Muscle of leg (tissue), 3 donors: ENCODE measurements at regions not wholly inside any gene's neighbourhood (a gene's known extent, or its start where the extent isn't known, plus 50 kb on each side); places are given as distances from the start of the nearest gene placed in this dataset.
A peak's percentile ranks its signal among the peaks of the same experiment; 100 is the strongest.
"Not testable (repeated sequence)": the region's sequence is repeated elsewhere in the genome, so short reads cannot be mapped to it uniquely, and the experiment has no call there.

ENCODE experiments used
- DNase-seq: peaks from one replicate; pipeline ENCODE4 v3.0.0; 2013
- H3K27ac ChIP-seq: one replicate; pipeline ENCODE4 v1.5.1; 2013; ENCODE audit warnings: mild to moderate bottlenecking, low read length, control low read depth
- H3K27me3 ChIP-seq: one replicate; pipeline ENCODE4 v1.6.1; 2013; ENCODE audit warnings: low read length; ENCODE audit not compliant: control insufficient read depth, insufficient read depth
- H3K36me3 ChIP-seq: one replicate; pipeline ENCODE4 v1.6.1; 2013; ENCODE audit warnings: low read length; ENCODE audit not compliant: control insufficient read depth, insufficient read depth
- H3K4me1 ChIP-seq: one replicate; pipeline ENCODE4 v1.6.1; 2013; ENCODE audit warnings: low read length; ENCODE audit not compliant: control insufficient read depth, insufficient read depth
- H3K4me3 ChIP-seq: one replicate; pipeline ENCODE4 v1.5.1; 2013; ENCODE audit warnings: low read length, control low read depth
- H3K9me3 ChIP-seq: replicated peaks from 2 replicates; pipeline ENCODE4 v1.6.1; 2013; ENCODE audit warnings: low read depth, low read length; ENCODE audit not compliant: control insufficient read depth
- WGBS: methylation state at CpG from one replicate; pipeline ENCODE4 v1.1.5; 2013; ENCODE audit warnings: missing lambda C conversion rate; ENCODE audit not compliant: insufficient coverage; 5-methylcytosine and 5-hydroxymethylcytosine counted together

DNA sequence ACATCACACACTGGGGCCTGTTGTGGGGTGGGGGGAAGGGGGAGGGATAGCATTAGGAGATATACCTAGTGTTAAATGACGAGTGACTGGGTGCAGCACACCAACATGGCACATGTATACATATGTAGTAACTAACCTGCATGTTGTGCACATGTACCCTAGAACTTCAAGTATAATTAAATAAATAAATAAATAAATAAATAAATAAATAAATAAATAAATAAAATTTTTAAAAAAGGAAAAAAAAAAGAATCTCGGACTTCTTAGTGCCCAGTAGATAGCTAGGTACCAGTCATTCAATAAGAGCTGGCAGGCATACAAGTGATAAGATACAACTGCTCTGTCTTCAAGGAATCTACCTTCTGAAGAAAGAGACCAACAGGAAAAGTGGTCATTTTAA lies 287.6 kb upstream of the PPARGC1A start:
- not testable (repeated sequence) for H3K27ac ChIP-seq, H3K27me3 ChIP-seq, H3K9me3 ChIP-seq, H3K4me3 ChIP-seq, H3K36me3 ChIP-seq, H3K4me1 ChIP-seq, DNase-seq
- WGBS, result no CpG with 5 or more reads among the region's 2 CpGs

DNA sequence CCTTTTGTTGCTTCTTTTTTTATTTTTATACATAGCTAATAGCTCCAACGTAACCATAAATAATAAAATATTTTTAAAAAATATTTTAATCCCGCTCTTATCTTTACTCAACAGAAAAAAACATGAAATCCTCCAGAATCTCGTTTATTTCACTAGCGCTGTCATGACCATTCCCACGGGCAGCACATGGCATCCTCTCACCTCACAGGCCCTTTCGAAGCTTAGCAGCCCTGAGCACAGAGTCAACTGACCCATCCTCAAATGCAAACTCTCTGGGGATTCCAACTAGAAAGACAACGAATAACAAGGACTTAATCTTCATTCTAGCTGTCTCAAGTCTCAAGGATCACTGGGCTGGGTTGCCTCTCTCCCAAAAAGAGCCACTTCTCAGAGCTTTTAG lies 285.9 kb upstream of the PPARGC1A start:
- peaks cover 2% of the 10 kb centered on the region for H3K4me1 ChIP-seq
- H3K36me3 ChIP-seq, result no peaks in the 10 kb centered on the region
- H3K4me3 ChIP-seq, result no peak overlapping the region
- DNase-seq, result no peak
- no peak overlapping the region for H3K27ac ChIP-seq
- no peaks in the 10 kb centered on the region for H3K9me3 ChIP-seq
- 94% methylated on average over 5 of the region's 7 CpGs for WGBS
- no peaks in the 10 kb centered on the region for H3K27me3 ChIP-seq

DNA sequence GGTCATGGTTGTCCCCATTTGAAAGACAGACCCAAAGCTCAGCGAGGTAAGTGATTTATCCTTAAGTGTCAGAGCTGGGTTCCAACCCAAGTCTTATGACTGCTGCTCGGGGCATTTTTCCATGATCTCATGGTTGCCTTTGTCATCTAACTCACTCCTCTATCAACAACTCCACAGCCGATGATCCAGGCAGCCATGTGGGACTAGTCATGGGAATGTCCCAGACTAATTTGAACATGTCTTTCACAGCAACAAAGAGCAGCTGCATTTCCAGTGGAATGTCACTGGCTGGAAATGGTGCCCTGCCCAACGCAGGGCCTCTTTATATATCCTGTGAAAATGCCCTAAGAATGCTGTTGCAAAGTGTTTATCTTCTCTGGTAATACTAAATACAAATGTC lies 284.8 kb upstream of the PPARGC1A start:
- WGBS, result 56% methylated on average over 1 of the region's 4 CpGs
- peak; percentile 62 for DNase-seq
- H3K27me3 ChIP-seq, result no peaks in the 10 kb centered on the region
- no peaks in the 10 kb centered on the region for H3K9me3 ChIP-seq
- no peaks in the 10 kb centered on the region for H3K36me3 ChIP-seq
- H3K4me3 ChIP-seq, result no peak overlapping the region
- H3K4me1 ChIP-seq, result peaks cover 4% of the 10 kb centered on the region
- H3K27ac ChIP-seq, result peak overlapping the region; percentile 45

DNA sequence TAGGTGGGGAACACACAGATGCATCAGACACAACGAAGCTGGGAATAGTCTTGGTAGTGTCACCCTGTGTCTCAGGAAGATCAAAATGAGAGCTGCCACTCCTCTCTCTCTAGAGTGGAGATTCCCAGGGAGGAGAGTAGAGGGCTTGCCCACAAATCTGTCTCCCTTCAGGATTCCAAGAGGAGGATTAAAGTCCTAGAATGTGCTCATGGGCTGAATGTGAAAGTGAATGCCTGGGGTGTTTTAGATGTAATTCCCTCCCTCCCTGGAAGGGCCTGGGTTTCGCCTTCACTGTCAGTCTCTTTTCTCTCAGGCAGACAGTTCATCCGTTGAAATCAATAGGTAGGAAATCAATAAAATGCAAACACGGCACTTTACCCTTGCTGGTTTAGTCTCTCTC lies 282.6 kb upstream of the PPARGC1A start:
- Histone ChIP-seq H3K9me3 (no peaks in the 10 kb centered on the region), H3K27me3 (no peaks in the 10 kb centered on the region), H3K36me3 (no peaks in the 10 kb centered on the region), H3K4me1 (peaks cover 4% of the 10 kb centered on the region), H3K4me3 (no peak overlapping the region), H3K27ac (no peak overlapping the region)
- no CpG with 5 or more reads among the region's 4 CpGs for WGBS
- DNase-seq, result no peak

- Histone ChIP-seq H3K27ac (no peak overlapping the region), H3K4me3 (no peak overlapping the region), H3K4me1 (peaks cover 4% of the 10 kb centered on the region), H3K9me3 (no peaks in the 10 kb centered on the region), H3K27me3 (no peaks in the 10 kb centered on the region), H3K36me3 (no peaks in the 10 kb centered on the region)
- no peak for DNase-seq
Observed at GRCh38 chr4:24169956-24170355, 280.1 kb upstream of the PPARGC1A start.

DNA sequence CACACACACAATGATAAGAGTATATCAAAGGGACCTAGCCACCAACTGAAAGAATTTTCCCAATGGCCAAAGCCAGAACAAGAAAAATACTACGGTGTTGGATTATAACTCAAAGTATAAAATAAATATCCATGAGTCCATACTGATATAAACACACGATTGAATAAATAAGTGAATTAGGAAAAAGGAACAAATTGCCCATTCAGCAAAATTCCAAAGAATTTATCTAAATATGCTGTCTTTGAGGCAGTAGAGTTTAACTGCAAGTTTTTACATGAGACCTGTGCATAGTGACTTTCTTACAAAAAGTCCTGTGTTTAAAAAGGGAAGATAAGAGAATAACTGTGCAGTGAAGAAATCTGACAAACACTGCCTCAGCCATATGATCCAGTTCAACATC lies 278.8 kb upstream of the PPARGC1A start:
- no peaks in the 10 kb centered on the region for H3K9me3 ChIP-seq
- DNase-seq, result no peak
- no peak overlapping the region for H3K4me3 ChIP-seq
- no peak overlapping the region for H3K27ac ChIP-seq
- H3K27me3 ChIP-seq, result no peaks in the 10 kb centered on the region
- WGBS, result no CpG with 5 or more reads among the region's 2 CpGs
- H3K4me1 ChIP-seq, result peaks cover 5% of the 10 kb centered on the region
- no peaks in the 10 kb centered on the region for H3K36me3 ChIP-seq

GRCh38 chr4:24166501-24166900 lies 276.7 kb upstream of the PPARGC1A start:
- 80% methylated on average over 1 of the region's 1 CpG for WGBS
- no peaks in the 10 kb centered on the region for H3K27me3 ChIP-seq
- peaks cover 5% of the 10 kb centered on the region for H3K4me1 ChIP-seq
- H3K4me3 ChIP-seq, result no peak overlapping the region
- no peaks in the 10 kb centered on the region for H3K9me3 ChIP-seq
- no peaks in the 10 kb centered on the region for H3K36me3 ChIP-seq
- no peak for DNase-seq
- H3K27ac ChIP-seq, result no peak overlapping the region

GRCh38 chr4:24164797-24165196 lies 274.9 kb upstream of the PPARGC1A start:
- Histone ChIP-seq H3K4me1 (peaks cover 4% of the 10 kb centered on the region), H3K27me3 (no peaks in the 10 kb centered on the region), H3K4me3 (no peak overlapping the region), H3K9me3 (no peaks in the 10 kb centered on the region), H3K27ac (no peak overlapping the region), H3K36me3 (no peaks in the 10 kb centered on the region)
- no CpG with 5 or more reads among the region's 3 CpGs for WGBS
- no peak for DNase-seq

DNA sequence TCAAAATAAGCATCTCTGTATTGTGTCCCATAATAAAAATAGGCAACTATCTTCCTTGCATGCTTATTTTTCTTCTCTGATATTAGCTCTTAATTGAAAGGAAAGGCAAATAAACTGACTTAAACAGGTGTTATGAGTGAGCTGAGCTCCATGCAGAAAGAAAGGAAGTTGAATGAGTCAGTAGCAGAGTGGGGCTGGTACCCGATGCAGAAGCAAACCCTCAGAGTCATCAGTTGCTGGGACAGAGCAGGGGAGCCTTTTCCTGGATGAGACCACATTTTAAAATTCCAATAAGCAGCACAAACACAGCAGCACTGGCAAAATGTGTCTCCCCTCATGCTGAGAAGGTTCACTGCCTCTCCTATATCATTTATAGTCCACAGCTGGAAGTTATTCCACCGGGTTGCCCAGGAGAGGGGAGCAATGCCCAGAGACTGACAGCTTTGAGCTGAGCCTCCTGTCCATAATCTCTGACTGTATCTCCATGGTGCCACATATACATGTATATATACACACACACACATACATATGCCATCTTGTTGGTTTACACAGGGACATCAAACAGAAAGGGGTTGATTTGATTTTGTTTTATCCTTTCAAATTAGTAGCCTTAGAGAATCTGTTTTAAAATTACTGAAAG lies 274.3 kb upstream of the PPARGC1A start:
- H3K27ac ChIP-seq, result no peak overlapping the region
- H3K36me3 ChIP-seq, result no peaks in the 10 kb centered on the region
- no peak for DNase-seq
- no peak overlapping the region for H3K4me3 ChIP-seq
- H3K4me1 ChIP-seq, result peaks cover 4% of the 10 kb centered on the region
- WGBS, result no CpG with 5 or more reads among the region's 2 CpGs
- H3K27me3 ChIP-seq, result no peaks in the 10 kb centered on the region
- no peaks in the 10 kb centered on the region for H3K9me3 ChIP-seq

DNA sequence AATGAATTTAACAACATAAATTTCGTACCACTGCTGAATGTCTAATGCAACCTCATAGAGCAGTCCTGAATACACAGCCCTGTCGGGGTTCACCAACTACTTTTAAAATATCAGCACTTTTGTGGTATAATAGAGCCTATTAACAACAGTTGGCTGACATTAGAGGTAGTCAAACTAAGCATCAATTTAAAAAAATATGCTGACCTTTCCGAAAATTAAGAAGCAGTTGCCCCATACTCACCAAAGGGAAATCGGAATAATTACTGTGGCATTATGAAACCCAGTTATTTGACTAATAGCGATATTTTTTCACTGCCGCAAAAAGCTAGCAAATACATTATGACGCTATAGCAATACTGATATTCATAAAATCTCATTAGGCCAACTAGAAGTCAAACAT lies 273.5 kb upstream of the PPARGC1A start:
- no peaks in the 10 kb centered on the region for H3K9me3 ChIP-seq
- H3K36me3 ChIP-seq, result no peaks in the 10 kb centered on the region
- H3K27ac ChIP-seq, result no peak overlapping the region
- WGBS, result 88% methylated on average over 4 of the region's 7 CpGs
- H3K4me3 ChIP-seq, result no peak overlapping the region
- H3K4me1 ChIP-seq, result peaks cover 4% of the 10 kb centered on the region
- H3K27me3 ChIP-seq, result no peaks in the 10 kb centered on the region
- no peak for DNase-seq

GRCh38 chr4:24160358-24160757 lies 270.5 kb upstream of the PPARGC1A start:
- Histone ChIP-seq H3K27ac (no peak overlapping the region), H3K27me3 (no peaks in the 10 kb centered on the region), H3K4me1 (peaks cover 4% of the 10 kb centered on the region), H3K9me3 (no peaks in the 10 kb centered on the region), H3K36me3 (no peaks in the 10 kb centered on the region), H3K4me3 (no peak overlapping the region)
- WGBS, result no CpG with 5 or more reads among the region's 1 CpG
- DNase-seq, result no peak
